ENCODE measurements at regions not wholly inside any gene's neighbourhood (a gene's known extent, or its start where the extent isn't known, plus 50 kb on each side); places are given as distances from the start of the nearest gene placed in this dataset.
"Not testable (repeated sequence)": the region's sequence is repeated elsewhere in the genome, so short reads cannot be mapped to it uniquely, and the experiment has no call there.

- no peak for DNase-seq
- Mint-ChIP-seq H3K27ac (no peak overlapping the region), H3K36me3 (no peaks in the 10 kb centered on the region), H3K9me3 (no peaks in the 10 kb centered on the region), H3K27me3 (no peaks in the 10 kb centered on the region), H3K4me1 (peaks cover 14% of the 10 kb centered on the region), H3K4me3 (no peak overlapping the region)
- CTCF ChIA-PET = no interaction called here
These were observed 228.2 kb upstream of the PROX1 start for GRCh38 chr1:213759359-213760181.

- no peaks in the 10 kb centered on the region for H3K36me3 Mint-ChIP-seq
- H3K27ac Mint-ChIP-seq = peak overlapping the region; percentile 62
- no peaks in the 10 kb centered on the region for H3K27me3 Mint-ChIP-seq
- CTCF ChIA-PET = no interaction called here
- no peaks in the 10 kb centered on the region for H3K9me3 Mint-ChIP-seq
- peak; percentile 54 for DNase-seq
- peaks cover 14% of the 10 kb centered on the region for H3K4me1 Mint-ChIP-seq
- H3K4me3 Mint-ChIP-seq = peak overlapping the region; percentile 27
These were observed 225.8 kb upstream of the PROX1 start for GRCh38 chr1:213761845-213762407.

GRCh38 chr1:213767683-213768082 is 220.1 kb upstream of the PROX1 start:
- no peak overlapping the region for H3K27ac Mint-ChIP-seq
- H3K36me3 Mint-ChIP-seq = no peaks in the 10 kb centered on the region
- H3K9me3 Mint-ChIP-seq = no peaks in the 10 kb centered on the region
- no peaks in the 10 kb centered on the region for H3K4me1 Mint-ChIP-seq
- H3K27me3 Mint-ChIP-seq = no peaks in the 10 kb centered on the region
- H3K4me3 Mint-ChIP-seq = no peak overlapping the region
- DNase-seq = no peak
- CTCF ChIA-PET = no interaction called here

GRCh38 chr1:213772128-213773063 is 215.4 kb upstream of the PROX1 start:
- no peak for DNase-seq
- Mint-ChIP-seq H3K4me3 (no peak overlapping the region), H3K27me3 (no peaks in the 10 kb centered on the region), H3K4me1 (no peaks in the 10 kb centered on the region), H3K9me3 (no peaks in the 10 kb centered on the region), H3K36me3 (no peaks in the 10 kb centered on the region), H3K27ac (no peak overlapping the region)
- CTCF ChIA-PET = no interaction called here

- Mint-ChIP-seq H3K36me3 (no peaks in the 10 kb centered on the region), H3K4me3 (no peak overlapping the region), H3K27ac (no peak overlapping the region)
These were observed 213.8 kb upstream of the PROX1 start for GRCh38 chr1:213773975-213774374.

GRCh38 chr1:213776969-213777368 is 210.8 kb upstream of the PROX1 start:
- Mint-ChIP-seq H3K4me3 (no peak overlapping the region), H3K27me3 (peaks cover 4% of the 10 kb centered on the region)

More at GRCh38 chr1:213773975-213774374, 213.8 kb upstream of the PROX1 start:
- Mint-ChIP-seq H3K4me1 (no peaks in the 10 kb centered on the region), H3K27me3 (no peaks in the 10 kb centered on the region), H3K9me3 (no peaks in the 10 kb centered on the region)
- CTCF ChIA-PET = no interaction called here
- DNase-seq = no peak

GRCh38 chr1:213779228-213779627 is 208.5 kb upstream of the PROX1 start:
- H3K27me3 Mint-ChIP-seq = peaks cover 17% of the 10 kb centered on the region
- H3K36me3 Mint-ChIP-seq = no peaks in the 10 kb centered on the region
- H3K9me3 Mint-ChIP-seq = no peaks in the 10 kb centered on the region
- no peak for DNase-seq
- H3K4me1 Mint-ChIP-seq = peaks cover 9% of the 10 kb centered on the region
- CTCF ChIA-PET = no interaction called here
- no peak overlapping the region for H3K27ac Mint-ChIP-seq
- no peak overlapping the region for H3K4me3 Mint-ChIP-seq

More at GRCh38 chr1:213776969-213777368, 210.8 kb upstream of the PROX1 start:
- no peak overlapping the region for H3K27ac Mint-ChIP-seq
- H3K9me3 Mint-ChIP-seq = no peaks in the 10 kb centered on the region
- no peak for DNase-seq
- H3K36me3 Mint-ChIP-seq = no peaks in the 10 kb centered on the region
- CTCF ChIA-PET = no interaction called here
- H3K4me1 Mint-ChIP-seq = no peaks in the 10 kb centered on the region

GRCh38 chr1:213782941-213783672 is 204.7 kb upstream of the PROX1 start:
- no peak for DNase-seq
- H3K4me3 Mint-ChIP-seq = no peak overlapping the region
- H3K9me3 Mint-ChIP-seq = no peaks in the 10 kb centered on the region
- no peaks in the 10 kb centered on the region for H3K36me3 Mint-ChIP-seq
- peaks cover 20% of the 10 kb centered on the region for H3K27me3 Mint-ChIP-seq
- H3K27ac Mint-ChIP-seq = no peak overlapping the region
- peaks cover 9% of the 10 kb centered on the region for H3K4me1 Mint-ChIP-seq
- CTCF ChIA-PET = interaction anchor here (0.6 kb wide), 1 partner anchor 258 kb away, joined by 3 read pairs; no protein-coding TSS in a partner anchor

GRCh38 chr1:213783893-213784292 is 203.9 kb upstream of the PROX1 start:
- Mint-ChIP-seq H3K27me3 (peaks cover 20% of the 10 kb centered on the region), H3K4me1 (peaks cover 9% of the 10 kb centered on the region), H3K9me3 (no peaks in the 10 kb centered on the region), H3K4me3 (no peak overlapping the region), H3K36me3 (no peaks in the 10 kb centered on the region), H3K27ac (peak overlapping the region; percentile 33)
- no peak for DNase-seq
- CTCF ChIA-PET = interaction anchor here (0.6 kb wide), 1 partner anchor 257 kb away, joined by 3 read pairs; no protein-coding TSS in a partner anchor

- no peaks in the 10 kb centered on the region for H3K9me3 Mint-ChIP-seq
- peaks cover 9% of the 10 kb centered on the region for H3K4me1 Mint-ChIP-seq
- CTCF ChIA-PET = no interaction called here
- no peak for DNase-seq
- no peak overlapping the region for H3K27ac Mint-ChIP-seq
- no peak overlapping the region for H3K4me3 Mint-ChIP-seq
- peaks cover 16% of the 10 kb centered on the region for H3K27me3 Mint-ChIP-seq
- H3K36me3 Mint-ChIP-seq = no peaks in the 10 kb centered on the region
These were observed 201.1 kb upstream of the PROX1 start for GRCh38 chr1:213786683-213787082.

- Mint-ChIP-seq H3K36me3 (no peaks in the 10 kb centered on the region), H3K27ac (no peak overlapping the region), H3K9me3 (no peaks in the 10 kb centered on the region), H3K27me3 (peaks cover 3% of the 10 kb centered on the region), H3K4me3 (no peak overlapping the region), H3K4me1 (no peaks in the 10 kb centered on the region)
- CTCF ChIA-PET = no interaction called here
- DNase-seq = no peak
These were observed 197.2 kb upstream of the PROX1 start for GRCh38 chr1:213790565-213790964.

- H3K27ac Mint-ChIP-seq = no peak overlapping the region
- no peak for DNase-seq
- H3K9me3 Mint-ChIP-seq = no peaks in the 10 kb centered on the region
- no peak overlapping the region for H3K4me3 Mint-ChIP-seq
- no peaks in the 10 kb centered on the region for H3K4me1 Mint-ChIP-seq
- H3K27me3 Mint-ChIP-seq = no peaks in the 10 kb centered on the region
- no peaks in the 10 kb centered on the region for H3K36me3 Mint-ChIP-seq
- CTCF ChIA-PET = no interaction called here
These were observed 194.2 kb upstream of the PROX1 start for GRCh38 chr1:213793482-213794067.

- CTCF ChIA-PET = no interaction called here
- H3K27me3 Mint-ChIP-seq = no peaks in the 10 kb centered on the region
- no peaks in the 10 kb centered on the region for H3K9me3 Mint-ChIP-seq
- no peak overlapping the region for H3K27ac Mint-ChIP-seq
- no peaks in the 10 kb centered on the region for H3K36me3 Mint-ChIP-seq
- no peak overlapping the region for H3K4me3 Mint-ChIP-seq
- H3K4me1 Mint-ChIP-seq = no peaks in the 10 kb centered on the region
- DNase-seq = no peak
These were observed 191.2 kb upstream of the PROX1 start for GRCh38 chr1:213796525-213796924.

- DNase-seq, H3K9me3 Mint-ChIP-seq, H3K27ac Mint-ChIP-seq, CTCF ChIA-PET, H3K27me3 Mint-ChIP-seq, H3K4me3 Mint-ChIP-seq, H3K36me3 Mint-ChIP-seq, H3K4me1 Mint-ChIP-seq: not testable (repeated sequence)
These were observed 179.5 kb upstream of the PROX1 start for GRCh38 chr1:213808288-213808687.

Data from activated naive CD4-positive, alpha-beta T cell treated with anti-CD3 and anti-CD28 coated beads, Interleukin-2, amount 10 ng/mL, durations not matched to agents 7 days and 5 days (primary cell).